GM12878 (cell line): ENCODE measurements at regions not wholly inside any gene's neighbourhood (a gene's known extent, or its start where the extent isn't known, plus 50 kb on each side); places are given as distances from the start of the nearest gene placed in this dataset.

Source experiments
- ATAC-seq: fragments of 200-7000 bp; cut with Tn5 transposase; 3 replicates; pipeline ENCODE4 v1.9.1; 2020; ENCODE audit warnings: mild to moderate bottlenecking, moderate library complexity
- BruUV-seq: library from RNA; stranded (reverse); fragments of 400-500 nt; replicated peaks from 2 replicates; lab custom pipeline; 2021; lab: Mats Ljungman, UMichigan
- CTCF ChIA-PET: fragments of 300-600 bp; sonication (Branson Sonifier 250); formaldehyde crosslinking; extraction: SDS; loops from one replicate; lab custom pipeline; 2021; ENCODE audit warnings: inconsistent platforms; lab: Yijun Ruan, JAX
- POLR2A ChIA-PET: fragments of 350-600 bp; formaldehyde crosslinking; extraction: SDS; loops from one replicate; lab custom pipeline; 2021; ENCODE audit warnings: inconsistent platforms; lab: Charles Lee
- RAD21 ChIA-PET: fragments of 300-600 bp; sonication (Branson Sonifier 250); formaldehyde crosslinking; loops from one replicate; lab custom pipeline; 2023; ENCODE audit warnings: antibody characterized with exemption; ENCODE audit not compliant: unreplicated experiment; lab: Charles Lee
- SMC1A ChIA-PET: fragments of 300-600 bp; sonication (Branson Sonifier 250); formaldehyde crosslinking; loops from one replicate; lab custom pipeline; 2023; ENCODE audit not compliant: unreplicated experiment, uncharacterized antibody; lab: Charles Lee
- DNase-seq: peaks from one replicate; pipeline ENCODE4 v3.0.0-alpha.2; 2011; ENCODE audit warnings: low read depth, low spot score
- FAIRE-seq: peaks from 3 replicates; lab custom pipeline; 2011; peaks lifted over from hg19 to GRCh38; lab: Jason Lieb, UNC
- H2AFZ ChIP-seq: 2 replicates; pipeline ENCODE4 v1.6.0; 2011; ENCODE audit warnings: low read depth, low read length, control low read depth; ENCODE audit not compliant: control insufficient read depth
- H3K27ac ChIP-seq: 2 replicates; pipeline ENCODE4 v1.5.1; 2011; ENCODE audit warnings: control low read depth; ENCODE audit not compliant: control insufficient read depth, insufficient read depth
- H3K27me3 ChIP-seq, 2 experiments: replicated peaks in 1 of 2; 2 replicates each; pipeline versions ENCODE4 v1.6.0 to v1.6.1; 2011; ENCODE audit warnings: low read length in 1 of 2; ENCODE audit not compliant: control insufficient read depth in 2 of 2, insufficient read depth in 2 of 2
- H3K36me3 ChIP-seq, 2 experiments: 2 replicates each; pipeline ENCODE4 v1.5.1; 2011; ENCODE audit warnings: low read length in 1 of 2; ENCODE audit not compliant: control insufficient read depth in 2 of 2, insufficient read depth in 2 of 2
- H3K4me1 ChIP-seq: 2 replicates; pipeline ENCODE4 v1.6.1; 2011; ENCODE audit warnings: mild to moderate bottlenecking, low read length, moderate library complexity, mixed read lengths; ENCODE audit not compliant: control insufficient read depth, insufficient read depth
- H3K4me2 ChIP-seq: 2 replicates; pipeline ENCODE4 v1.6.0; 2011; ENCODE audit warnings: control low read depth; ENCODE audit not compliant: control insufficient read depth, insufficient read depth
- H3K4me3 ChIP-seq: fragments of 200-600 bp; sonication (generic); 2 replicates; pipeline ENCODE4 v1.5.1; 2016
- H3K79me2 ChIP-seq: 2 replicates; pipeline ENCODE4 v1.6.0; 2011; ENCODE audit warnings: low read length; ENCODE audit not compliant: control insufficient read depth, insufficient read depth
- H3K9ac ChIP-seq: 2 replicates; pipeline ENCODE4 v1.8.0; 2011; ENCODE audit warnings: low read length, control low read depth, mixed read lengths; ENCODE audit not compliant: control insufficient read depth, insufficient read depth
- H3K9me3 ChIP-seq: replicated peaks from 3 replicates; pipeline ENCODE4 v1.5.1; 2011; ENCODE audit warnings: mild to moderate bottlenecking, low read length; ENCODE audit not compliant: control insufficient read depth, insufficient read depth
- H4K20me1 ChIP-seq: 2 replicates; pipeline ENCODE4 v1.6.0; 2011; ENCODE audit not compliant: control insufficient read depth, insufficient read depth
- BCL3 ChIP-seq: IDR thresholded peaks from 2 replicates; pipeline ENCODE4 v1.6.1; 2011; ENCODE audit warnings: borderline replicate concordance, low read depth, mild to moderate bottlenecking, moderate library complexity, low read length; ENCODE audit not compliant: insufficient read depth, poor library complexity, severe bottlenecking
- HCFC1 ChIP-seq: fragments of 150-350 bp; IDR thresholded peaks from 2 replicates; pipeline ENCODE4 v1.6.1; 2014; ENCODE audit warnings: low read length
- IRF4 ChIP-seq: IDR thresholded peaks from 2 replicates; pipeline ENCODE4 v1.6.1; 2011; ENCODE audit warnings: low read depth, low read length
- MTA3 ChIP-seq: IDR thresholded peaks from 2 replicates; pipeline ENCODE4 v1.6.1; 2012; ENCODE audit warnings: low read length, inconsistent platforms, borderline replicate concordance
- MYB ChIP-seq: fragments of 150-350 bp; IDR thresholded peaks from 2 replicates; pipeline ENCODE4 v1.6.1; 2014; ENCODE audit warnings: mild to moderate bottlenecking, low read depth, low read length, borderline replicate concordance
- NFIC ChIP-seq: IDR thresholded peaks from 2 replicates; pipeline ENCODE4 v1.6.1; 2012; ENCODE audit warnings: low read depth, mild to moderate bottlenecking, inconsistent platforms, low read length, moderate library complexity
- NR2C1 ChIP-seq: fragments of 450-650 bp; IDR thresholded peaks from 2 replicates; pipeline ENCODE4 v1.6.1; 2017; ENCODE audit warnings: antibody characterized with exemption, mild to moderate bottlenecking, moderate library complexity
- RAD21 ChIP-seq: IDR thresholded peaks from 2 replicates; pipeline ENCODE4 v1.6.1; 2011; ENCODE audit warnings: mild to moderate bottlenecking, low read depth, low read length, moderate library complexity; ENCODE audit not compliant: insufficient read depth
- SMAD5 ChIP-seq: IDR thresholded peaks from 2 replicates; pipeline ENCODE4 v1.6.1; 2016; ENCODE audit warnings: antibody characterized with exemption, low read depth
- STAT3 ChIP-seq: IDR thresholded peaks from 2 replicates; pipeline ENCODE4 v1.6.1; 2011; ENCODE audit warnings: low read depth, low read length, improper control_type of control experiment
- WRNIP1 ChIP-seq: IDR thresholded peaks from 2 replicates; pipeline ENCODE4 v1.6.1; 2011; ENCODE audit warnings: low read depth, low read length, improper control_type of control experiment, borderline replicate concordance
- ZBTB33 ChIP-seq: fragments of 450-650 bp; IDR thresholded peaks from 2 replicates; pipeline ENCODE4 v1.6.1; 2017; ENCODE audit warnings: mild to moderate bottlenecking
- WGBS: methylation state at CpG from one replicate; pipeline ENCODE4 v1.1.6; 2016; ENCODE audit warnings: low lambda C conversion rate; ENCODE audit not compliant: insufficient replicate concordance, insufficient coverage; ENCODE audit errors: missing lambda C conversion rate; 5-methylcytosine and 5-hydroxymethylcytosine counted together
- in situ Hi-C: fragments of 300-500 bp; cut with MboI; formaldehyde crosslinking; loops from 9 replicates; pipeline ENCODE4 v1.14.3; 2018; ENCODE audit warnings: mixed read lengths
- intact Hi-C: fragments of 100-400 bp; cut with micrococcal nuclease; formaldehyde crosslinking; loops from one replicate; pipeline ENCODE4 v1.14.2; 2022; ENCODE audit not compliant: unreplicated experiment

- FAIRE-seq (no peak), DNase-seq (no peak), ATAC-seq (no peak)
- no TSS peak for BruUV-seq
- Histone ChIP-seq H3K9me3 (no peaks in the 10 kb centered on the region), H4K20me1 (no peaks in the 10 kb centered on the region), H3K4me2 (no peak overlapping the region), H3K9ac (no peak overlapping the region), H3K36me3 (no peaks in the 10 kb centered on the region), H3K27me3 (no peaks in the 10 kb centered on the region), H3K4me1 (no peaks in the 10 kb centered on the region), H2AFZ (no peak overlapping the region), H3K27ac (no peak overlapping the region), H3K79me2 (no peaks in the 10 kb centered on the region), H3K4me3 (no peak overlapping the region)
- intact Hi-C loops, result no loop called here
- in situ Hi-C loops, result no loop called here
- ChIA-PET POLR2A (no interaction called here), CTCF (no interaction called here), SMC1A (no interaction called here), RAD21 (no interaction called here)
- 52% methylated on average over 14 of the region's 14 CpGs for WGBS
- TF ChIP-seq NFIC, result no peak
- TF ChIP-seq SMAD5, result no peak
- TF ChIP-seq MTA3, result no peak
- no peak for TF ChIP-seq IRF4
- TF ChIP-seq STAT3, result no peak
- TF ChIP-seq MYB, result no peak
- no peak for TF ChIP-seq WRNIP1
- no peak for TF ChIP-seq ZBTB33
- TF ChIP-seq RAD21, result no peak
- TF ChIP-seq HCFC1, result no peak
- no peak for TF ChIP-seq BCL3
- TF ChIP-seq NR2C1, result no peak
Observed at GRCh38 chr2:104501929-104502328, 352.0 kb upstream of the POU3F3 start.
